Thoracic aorta (tissue), 2 donors: ENCODE measurements at regions not wholly inside any gene's neighbourhood (a gene's known extent, or its start where the extent isn't known, plus 50 kb on each side); places are given as distances from the start of the nearest gene placed in this dataset.

Source experiments
- ATAC-seq: fragments of 150-250 bp; one replicate; pipeline ENCODE4 v1.8.0; 2017; ENCODE audit warnings: low read depth; ENCODE audit not compliant: insufficient number of reproducible peaks, low FRiP score
- DNase-seq: peaks from one replicate; pipeline ENCODE4 v3.0.0-alpha.2; 2020; ENCODE audit warnings: low spot score
- H3K27ac ChIP-seq, 2 donors: fragments of 200-600 bp; sonication (generic); 1 replicate in 1 of 2; 2 replicates in 1 of 2; pipeline ENCODE4 v1.5.1; 2016; ENCODE audit warnings: mild to moderate bottlenecking in 2 of 2, moderate library complexity in 2 of 2
- H3K27me3 ChIP-seq: fragments of 200-600 bp; sonication (generic); replicated peaks from 2 replicates; pipeline ENCODE4 v1.6.0; 2016; ENCODE audit warnings: mild to moderate bottlenecking; ENCODE audit not compliant: insufficient read depth
- H3K36me3 ChIP-seq: fragments of 200-600 bp; sonication (generic); one replicate; pipeline ENCODE4 v1.5.1; 2016
- H3K4me1 ChIP-seq, 2 donors: fragments of 200-600 bp; sonication (generic); 1 replicate in 1 of 2; 2 replicates in 1 of 2; pipeline versions ENCODE4 v1.5.1 to v1.6.0; 2016; ENCODE audit warnings: low read depth in 2 of 2, mild to moderate bottlenecking in 1 of 2; ENCODE audit not compliant: control insufficient read depth in 1 of 2
- H3K4me3 ChIP-seq: fragments of 200-600 bp; sonication (generic); 2 replicates; pipeline ENCODE4 v1.5.1; 2016; ENCODE audit warnings: mild to moderate bottlenecking
- H3K9me3 ChIP-seq: fragments of 200-600 bp; sonication (generic); 2 replicates; pipeline ENCODE4 v1.5.1; 2016
- TF ChIP-seq, protein P1 (sequence below): fragments of 200-600 bp; sonication (generic); IDR thresholded peaks from one replicate; pipeline ENCODE4 v1.5.1; 2019; ENCODE audit warnings: antibody characterized with exemption

DNA sequence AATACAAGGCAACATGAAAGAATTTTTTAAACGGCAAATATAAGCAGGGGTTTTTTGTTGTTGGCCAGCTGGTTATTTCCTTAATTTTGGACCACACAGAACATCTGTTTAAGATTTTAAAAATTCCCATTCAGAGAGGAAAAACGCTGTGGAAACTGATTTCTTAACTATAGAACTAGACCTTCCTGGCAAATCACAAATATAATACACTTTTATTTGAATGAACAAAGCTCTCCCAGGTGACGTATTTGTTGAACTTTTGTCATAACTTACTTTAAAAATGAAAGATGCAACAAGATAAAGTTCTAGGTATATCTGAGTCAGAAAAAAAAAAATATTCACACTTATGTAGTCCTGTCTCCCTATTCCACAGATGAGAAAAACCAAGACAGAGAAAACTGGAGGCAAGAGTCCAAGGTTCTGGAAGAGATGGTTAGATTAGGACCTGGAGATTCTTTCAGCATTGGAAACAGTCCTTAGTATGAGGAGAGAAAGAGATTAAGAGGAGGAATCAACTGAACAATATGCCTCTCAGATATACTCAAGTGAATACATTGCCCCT is 269.1 kb downstream of the NEBL start:
- no peaks in the 10 kb centered on the region for H3K9me3 ChIP-seq
- H3K27ac ChIP-seq, result no peak overlapping the region
- TF ChIP-seq, protein P1, sequence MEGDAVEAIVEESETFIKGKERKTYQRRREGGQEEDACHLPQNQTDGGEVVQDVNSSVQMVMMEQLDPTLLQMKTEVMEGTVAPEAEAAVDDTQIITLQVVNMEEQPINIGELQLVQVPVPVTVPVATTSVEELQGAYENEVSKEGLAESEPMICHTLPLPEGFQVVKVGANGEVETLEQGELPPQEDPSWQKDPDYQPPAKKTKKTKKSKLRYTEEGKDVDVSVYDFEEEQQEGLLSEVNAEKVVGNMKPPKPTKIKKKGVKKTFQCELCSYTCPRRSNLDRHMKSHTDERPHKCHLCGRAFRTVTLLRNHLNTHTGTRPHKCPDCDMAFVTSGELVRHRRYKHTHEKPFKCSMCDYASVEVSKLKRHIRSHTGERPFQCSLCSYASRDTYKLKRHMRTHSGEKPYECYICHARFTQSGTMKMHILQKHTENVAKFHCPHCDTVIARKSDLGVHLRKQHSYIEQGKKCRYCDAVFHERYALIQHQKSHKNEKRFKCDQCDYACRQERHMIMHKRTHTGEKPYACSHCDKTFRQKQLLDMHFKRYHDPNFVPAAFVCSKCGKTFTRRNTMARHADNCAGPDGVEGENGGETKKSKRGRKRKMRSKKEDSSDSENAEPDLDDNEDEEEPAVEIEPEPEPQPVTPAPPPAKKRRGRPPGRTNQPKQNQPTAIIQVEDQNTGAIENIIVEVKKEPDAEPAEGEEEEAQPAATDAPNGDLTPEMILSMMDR, result no peak
- no peak for ATAC-seq
- no peak overlapping the region for H3K4me3 ChIP-seq
- DNase-seq, result no peak
- H3K27me3 ChIP-seq, result no peaks in the 10 kb centered on the region
- peaks cover 18 to 20% of the 10 kb centered on the region in 2 donors for H3K4me1 ChIP-seq
- H3K36me3 ChIP-seq, result no peaks in the 10 kb centered on the region

DNA sequence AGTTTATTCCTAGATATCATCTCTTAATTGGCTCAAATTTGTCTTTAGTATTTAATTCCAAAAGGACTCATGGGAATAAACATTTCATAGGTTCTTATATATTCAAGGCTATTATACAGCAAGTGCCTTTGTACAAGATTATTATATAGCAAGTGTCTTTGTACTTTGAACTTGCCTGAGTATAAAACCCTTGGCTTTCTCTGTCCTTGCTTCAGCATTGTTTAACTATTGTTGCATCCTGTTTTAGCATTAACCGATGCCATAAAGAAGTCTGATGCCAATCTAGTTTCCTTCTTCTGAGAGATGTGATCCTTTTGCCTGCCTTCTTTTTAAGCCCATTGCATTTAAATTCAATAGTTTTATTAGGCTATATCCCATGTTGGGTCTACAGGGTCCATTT is 270.0 kb downstream of the NEBL start:
- ATAC-seq (no peak), DNase-seq (no peak)
- Histone ChIP-seq H3K9me3 (no peaks in the 10 kb centered on the region), H3K4me1 (peaks cover 18 to 28% of the 10 kb centered on the region in 2 donors), H3K36me3 (no peaks in the 10 kb centered on the region), H3K27me3 (no peaks in the 10 kb centered on the region), H3K27ac (no peak overlapping the region), H3K4me3 (no peak overlapping the region)
- TF ChIP-seq, protein P1, result no peak

DNA sequence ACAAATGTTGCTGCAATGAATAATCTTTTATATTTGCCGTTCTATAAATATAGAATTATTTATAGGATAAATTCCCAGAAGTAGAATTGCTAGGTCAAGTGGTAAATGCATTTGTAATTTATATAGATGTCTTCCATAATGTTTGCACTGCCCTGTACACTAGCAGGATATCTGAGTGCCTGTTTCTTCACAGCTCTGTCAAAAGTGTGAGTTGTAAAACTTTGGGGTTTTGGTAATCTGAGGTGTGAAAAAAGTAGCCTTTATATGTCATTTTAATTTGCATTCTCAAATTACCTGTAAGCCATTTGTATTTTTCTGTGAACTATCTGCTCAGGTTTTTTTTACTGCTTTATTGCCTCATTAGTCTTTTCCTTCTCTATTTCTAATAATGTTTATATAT is 271.2 kb downstream of the NEBL start:
- TF ChIP-seq, protein P1, result no peak
- DNase-seq, result no peak
- Histone ChIP-seq H3K27ac (no peak overlapping the region), H3K4me3 (no peak overlapping the region), H3K27me3 (no peaks in the 10 kb centered on the region), H3K9me3 (no peaks in the 10 kb centered on the region), H3K4me1 (peaks cover 18 to 28% of the 10 kb centered on the region in 2 donors), H3K36me3 (no peaks in the 10 kb centered on the region)
- ATAC-seq, result no peak

DNA sequence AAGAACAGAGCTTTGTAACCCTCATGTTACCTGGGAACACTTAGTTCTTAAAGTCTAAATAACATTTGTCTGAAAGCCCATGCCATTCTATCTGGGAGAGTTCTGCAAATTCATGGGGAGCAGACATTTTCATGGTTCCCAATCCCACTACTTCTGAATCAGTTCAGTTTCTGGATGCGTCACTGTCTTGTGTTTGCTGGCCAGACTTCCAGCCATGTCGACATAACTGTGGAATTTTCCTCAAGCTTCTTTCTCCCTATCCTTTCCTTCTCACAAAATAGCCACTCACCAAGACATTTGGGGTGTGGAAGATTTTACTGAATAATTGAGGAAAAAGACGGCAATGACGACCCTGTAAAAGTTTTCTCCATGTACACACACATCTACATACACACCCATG is 272.5 kb downstream of the NEBL start:
- no peak for ATAC-seq
- H3K27me3 ChIP-seq, result no peaks in the 10 kb centered on the region
- no peak overlapping the region for H3K27ac ChIP-seq
- DNase-seq, result no peak
- H3K36me3 ChIP-seq, result no peaks in the 10 kb centered on the region
- peaks cover 18 to 28% of the 10 kb centered on the region in 2 donors for H3K4me1 ChIP-seq
- no peak overlapping the region for H3K4me3 ChIP-seq
- TF ChIP-seq, protein P1, result no peak
- no peaks in the 10 kb centered on the region for H3K9me3 ChIP-seq

DNA sequence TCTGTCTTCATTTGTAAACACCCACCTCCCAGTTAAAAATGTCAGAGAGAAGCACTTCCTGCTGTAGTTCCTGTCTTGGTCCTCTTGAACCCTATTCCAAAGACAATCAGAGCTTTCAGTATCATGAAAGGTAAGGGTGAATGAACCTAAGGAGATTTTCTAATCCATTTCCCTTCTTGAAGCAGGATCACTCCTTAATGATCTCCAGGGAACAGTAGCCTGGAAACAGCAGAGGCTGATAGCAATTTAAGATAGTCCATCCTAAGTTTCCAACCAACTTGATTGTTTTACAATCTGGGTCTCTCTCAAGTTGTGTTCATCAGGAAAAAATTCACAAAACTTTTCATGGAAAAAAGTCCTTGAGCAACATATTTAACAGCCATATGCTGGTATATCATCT is 273.6 kb downstream of the NEBL start:
- H3K27ac ChIP-seq, result peak overlapping the region; percentile 65 to 71
- ATAC-seq, result no peak

More for the DNA sequence above, 273.6 kb downstream of the NEBL start:
- Histone ChIP-seq H3K36me3 (no peaks in the 10 kb centered on the region), H3K4me1 (peaks cover 18 to 28% of the 10 kb centered on the region in 2 donors), H3K4me3 (no peak overlapping the region), H3K9me3 (no peaks in the 10 kb centered on the region), H3K27me3 (no peaks in the 10 kb centered on the region)
- no peak for DNase-seq
- TF ChIP-seq, protein P1, result no peak
